IMR-90 (cell line): ENCODE measurements at regions not wholly inside any gene's neighbourhood (a gene's known extent, or its start where the extent isn't known, plus 50 kb on each side); places are given as distances from the start of the nearest gene placed in this dataset.

Source experiments
- ATAC-seq: fragments of 200-7000 bp; cut with Tn5 transposase; 2 replicates; pipeline ENCODE4 v1.9.1; 2020; ENCODE audit warnings: low read depth, mild to moderate bottlenecking, moderate library complexity
- BruUV-seq: library from RNA; stranded (reverse); fragments of 400-500 nt; replicated peaks from 2 replicates; lab custom pipeline; 2021; lab: Mats Ljungman, UMichigan
- CTCF ChIA-PET: fragments of 300-600 bp; formaldehyde crosslinking; extraction: SDS; loops from one replicate; lab custom pipeline; 2021; ENCODE audit warnings: antibody characterized with exemption; lab: Yijun Ruan, JAX
- POLR2A ChIA-PET: fragments of 300-600 bp; sonication (Branson Sonifier 250); formaldehyde crosslinking; loops from one replicate; lab custom pipeline; 2022; ENCODE audit warnings: antibody characterized with exemption; ENCODE audit not compliant: unreplicated experiment; lab: Charles Lee
- DNase-seq: peaks from one replicate; pipeline ENCODE4 v3.0.0; 2013
- H2AFZ ChIP-seq: replicated peaks from 2 replicates; pipeline ENCODE3; 2013; ENCODE audit warnings: low read length, mild to moderate bottlenecking; ENCODE audit not compliant: poor library complexity
- H2AK5ac ChIP-seq: 2 replicates; pipeline ENCODE4 v1.6.1; 2013; ENCODE audit warnings: low read depth, low read length, inconsistent platforms
- H2AK9ac ChIP-seq: replicated peaks from 2 replicates; pipeline ENCODE3; 2013; ENCODE audit warnings: mild to moderate bottlenecking, low read depth, low read length, moderate library complexity; ENCODE audit not compliant: poor library complexity
- H2BK120ac ChIP-seq: 2 replicates; pipeline ENCODE4 v1.6.1; 2013; ENCODE audit warnings: low read depth, low read length, inconsistent platforms
- H2BK15ac ChIP-seq: 3 replicates; pipeline ENCODE4 v1.6.1; 2013; ENCODE audit warnings: low read depth, low read length, inconsistent platforms
- H2BK20ac ChIP-seq: 2 replicates; pipeline ENCODE4 v1.6.1; 2013; ENCODE audit warnings: low read depth, mild to moderate bottlenecking, inconsistent platforms, low read length, moderate library complexity
- H2BK5ac ChIP-seq: 2 replicates; pipeline ENCODE4 v1.6.1; 2013; ENCODE audit warnings: mild to moderate bottlenecking, low read depth, low read length, inconsistent platforms; ENCODE audit not compliant: poor library complexity, severe bottlenecking
- H3K14ac ChIP-seq: replicated peaks from 2 replicates; pipeline ENCODE4 v1.6.1; 2013; ENCODE audit warnings: low read depth, low read length, inconsistent platforms
- H3K18ac ChIP-seq: 2 replicates; pipeline ENCODE4 v1.6.1; 2013; ENCODE audit warnings: low read depth, low read length, control low read depth
- H3K23ac ChIP-seq: 2 replicates; pipeline ENCODE4 v1.6.1; 2013; ENCODE audit warnings: low read depth, low read length, inconsistent platforms
- H3K27ac ChIP-seq: 2 replicates; pipeline ENCODE4 v1.5.1; 2013; ENCODE audit warnings: mild to moderate bottlenecking, control low read depth, low read length; ENCODE audit not compliant: insufficient read depth
- H3K27me3 ChIP-seq: 2 replicates; pipeline ENCODE4 v1.6.1; 2013; ENCODE audit warnings: low read length; ENCODE audit not compliant: control insufficient read depth, insufficient read depth
- H3K36me3 ChIP-seq: 2 replicates; pipeline ENCODE4 v1.6.1; 2013; ENCODE audit warnings: low read length, mixed read lengths; ENCODE audit not compliant: control insufficient read depth, insufficient read depth
- H3K4ac ChIP-seq: 2 replicates; pipeline ENCODE4 v1.6.1; 2013; ENCODE audit warnings: low read depth, low read length, inconsistent platforms
- H3K4me1 ChIP-seq: 2 replicates; pipeline ENCODE4 v1.6.1; 2013; ENCODE audit warnings: low read length, mixed read lengths; ENCODE audit not compliant: control insufficient read depth, insufficient read depth
- H3K4me2 ChIP-seq: 2 replicates; pipeline ENCODE4 v1.6.1; 2013; ENCODE audit warnings: low read depth, mild to moderate bottlenecking, control low read depth, low read length, moderate library complexity
- H3K4me3 ChIP-seq: 2 replicates; pipeline ENCODE4 v1.5.1; 2013; ENCODE audit warnings: low read depth, mild to moderate bottlenecking, control low read depth, low read length, moderate library complexity; ENCODE audit not compliant: insufficient read depth
- H3K56ac ChIP-seq: 2 replicates; pipeline ENCODE4 v1.6.1; 2013; ENCODE audit warnings: low read length, inconsistent platforms; ENCODE audit not compliant: insufficient read depth; ENCODE audit errors: extremely low read depth
- H3K79me1 ChIP-seq, 2 experiments: 2 replicates each; pipeline ENCODE4 v1.6.1; 2013; ENCODE audit warnings: low read length in 2 of 2, inconsistent platforms in 1 of 2, low read depth in 1 of 2
- H3K9ac ChIP-seq: 2 replicates; pipeline ENCODE4 v1.6.1; 2013; ENCODE audit warnings: low read depth, low read length, control low read depth
- H3K9me1 ChIP-seq: 2 replicates; pipeline ENCODE4 v1.6.1; 2013; ENCODE audit warnings: low read length, inconsistent platforms; ENCODE audit not compliant: insufficient read depth
- H3K9me3 ChIP-seq: 2 replicates; pipeline ENCODE4 v1.6.1; 2013; ENCODE audit warnings: low read length; ENCODE audit not compliant: control insufficient read depth, insufficient read depth
- H4K20me1 ChIP-seq: 2 replicates; pipeline ENCODE4 v1.6.1; 2013; ENCODE audit warnings: low read length, inconsistent platforms; ENCODE audit not compliant: insufficient read depth
- H4K5ac ChIP-seq: 2 replicates; pipeline ENCODE4 v1.6.1; 2013; ENCODE audit warnings: mild to moderate bottlenecking, low read depth, low read length, control low read depth
- H4K8ac ChIP-seq, 2 experiments: 2 replicates each; pipeline ENCODE4 v1.6.1; 2013; ENCODE audit warnings: low read depth in 2 of 2, low read length in 2 of 2, control low read depth in 1 of 2, inconsistent platforms in 1 of 2
- H4K91ac ChIP-seq: 2 replicates; pipeline ENCODE4 v1.6.1; 2013; ENCODE audit warnings: low read depth, low read length, inconsistent platforms; ENCODE audit not compliant: insufficient read depth
- BHLHE40 ChIP-seq: fragments of 150-350 bp; IDR thresholded peaks from 2 replicates; pipeline ENCODE4 v1.6.1; 2016; ENCODE audit warnings: mild to moderate bottlenecking, low read depth, low read length
- CTCF ChIP-seq: conservative IDR thresholded peaks from 2 replicates; pipeline ENCODE4 v1.5.1; 2012; ENCODE audit warnings: mild to moderate bottlenecking, low read depth, low read length, improper control_type of control experiment
- ELK1 ChIP-seq: fragments of 150-350 bp; IDR thresholded peaks from 2 replicates; pipeline ENCODE4 v1.6.1; 2016; ENCODE audit warnings: low read depth, mild to moderate bottlenecking, low read length, moderate library complexity, borderline replicate concordance
- RCOR1 ChIP-seq: IDR thresholded peaks from 2 replicates; pipeline ENCODE4 v1.6.1; 2012; ENCODE audit warnings: mild to moderate bottlenecking, low read length, improper control_type of control experiment; ENCODE audit not compliant: insufficient replicate concordance
- RFX5 ChIP-seq: IDR thresholded peaks from 2 replicates; pipeline ENCODE4 v1.8.0; 2012; ENCODE audit warnings: low read depth, mild to moderate bottlenecking, low read length, moderate library complexity
- SMC3 ChIP-seq: fragments of 150-350 bp; IDR thresholded peaks from 2 replicates; pipeline ENCODE4 v1.6.1; 2016; ENCODE audit warnings: low read depth, mild to moderate bottlenecking, antibody characterized with exemption, low read length, moderate library complexity
- USF2 ChIP-seq: fragments of 150-350 bp; IDR thresholded peaks from 2 replicates; pipeline ENCODE4 v1.6.1; 2017; ENCODE audit warnings: mild to moderate bottlenecking, antibody characterized with exemption, low read length, low read depth
- dilution Hi-C: fragments of 300-500 bp; cut with HindIII; formaldehyde crosslinking; loops from one replicate; pipeline ENCODE4 v1.14.3; 2018; ENCODE audit warnings: low sequenced_read_pairs; ENCODE audit not compliant: unreplicated experiment
- in situ Hi-C: fragments of 300-500 bp; cut with MboI; formaldehyde crosslinking; loops from 3 replicates; pipeline ENCODE4 v1.14.3; 2019; ENCODE audit warnings: low sequenced_read_pairs, inconsistent platforms, mixed read lengths
- intact Hi-C: fragments of 100-400 bp; cut with micrococcal nuclease; formaldehyde crosslinking; loops from 2 replicates; pipeline ENCODE4 v1.10.0; 2022

- H2BK120ac ChIP-seq: no peak overlapping the region
- H3K9me1 ChIP-seq: no peaks in the 10 kb centered on the region
- no peak overlapping the region for H3K4ac ChIP-seq
- POLR2A ChIA-PET: no interaction called here
- peaks cover 5% of the 10 kb centered on the region; the same call in 1 of the 2 replicates for H3K9me3 ChIP-seq
- H4K20me1 ChIP-seq: no peaks in the 10 kb centered on the region
- H2BK20ac ChIP-seq: no peak overlapping the region
- in situ Hi-C loops (no loop called here), dilution Hi-C loops (no loop called here), intact Hi-C loops (no loop called here)
- H3K56ac ChIP-seq: no peak overlapping the region
- no peak overlapping the region for H3K27ac ChIP-seq
- no peaks in the 10 kb centered on the region for H3K27me3 ChIP-seq
- H3K23ac ChIP-seq: no peak overlapping the region
- no peak overlapping the region for H2AK9ac ChIP-seq
- no peak overlapping the region for H4K5ac ChIP-seq
- H2AFZ ChIP-seq: no peak overlapping the region
- TF ChIP-seq BHLHE40: no peak
- no peak for TF ChIP-seq SMC3
- TF ChIP-seq CTCF: no peak
- TF ChIP-seq RCOR1: no peak
- TF ChIP-seq RFX5: no peak
- TF ChIP-seq USF2: no peak
- TF ChIP-seq ELK1: no peak
- DNase-seq (no peak), ATAC-seq (no peak)
- H2AK5ac ChIP-seq: no peak overlapping the region
- H4K91ac ChIP-seq: no peak overlapping the region
- no peaks in the 10 kb centered on the region for H3K4me1 ChIP-seq
- no peaks in the 10 kb centered on the region for H3K36me3 ChIP-seq
- H2BK15ac ChIP-seq: no peak overlapping the region
- no TSS peak for BruUV-seq
- no peak overlapping the region for H3K4me2 ChIP-seq
- CTCF ChIA-PET: no interaction called here
- H3K79me1 ChIP-seq: no peaks in the 10 kb centered on the region
- H3K9ac ChIP-seq: no peak overlapping the region
- no peak overlapping the region for H3K14ac ChIP-seq
- no peak overlapping the region for H3K18ac ChIP-seq
- no peak overlapping the region for H3K4me3 ChIP-seq
- H2BK5ac ChIP-seq: no peak overlapping the region
- no peak overlapping the region for H4K8ac ChIP-seq
Measured at GRCh38 chr2:56918790-56919189, 735.0 kb downstream of the CCDC85A start.
